HG03066 (cell line): ENCODE measurements at regions not wholly inside any gene's neighbourhood (a gene's known extent, or its start where the extent isn't known, plus 50 kb on each side); places are given as distances from the start of the nearest gene placed in this dataset.

Source experiments
- ATAC-seq: cut with Tn5 transposase; IDR thresholded peaks from one replicate; pipeline ENCODE4 v1.9.1; 2021; ENCODE audit warnings: low read depth; ENCODE audit not compliant: unreplicated experiment

DNA sequence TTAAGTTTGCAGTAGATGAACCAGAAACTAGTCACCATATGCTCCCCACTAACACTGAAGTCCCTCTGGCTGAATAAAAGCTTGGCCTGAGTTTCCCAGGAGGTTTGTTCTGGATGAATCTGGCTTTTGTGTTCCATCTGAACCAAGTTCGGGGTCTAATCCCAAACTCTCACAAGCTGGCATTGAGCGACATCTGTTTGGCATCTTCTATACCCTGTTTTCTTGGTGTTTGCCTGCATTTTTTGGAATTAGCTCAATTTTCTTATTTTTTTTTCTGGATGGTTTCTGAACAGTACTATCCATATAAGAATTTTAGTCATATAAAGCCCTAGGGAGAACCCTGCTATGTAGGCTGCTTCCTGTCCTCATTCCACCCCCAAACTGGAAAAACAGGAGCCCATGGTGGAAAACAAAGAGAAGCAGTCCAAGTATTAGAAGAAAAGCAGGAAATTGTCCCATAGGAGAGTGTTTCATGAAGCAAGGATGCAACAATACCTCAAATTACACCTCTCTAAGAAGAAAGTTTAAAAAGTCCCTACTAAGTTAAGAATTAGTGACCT, 737.1 kb downstream of the DHX35 start:
- no peak for ATAC-seq

DNA sequence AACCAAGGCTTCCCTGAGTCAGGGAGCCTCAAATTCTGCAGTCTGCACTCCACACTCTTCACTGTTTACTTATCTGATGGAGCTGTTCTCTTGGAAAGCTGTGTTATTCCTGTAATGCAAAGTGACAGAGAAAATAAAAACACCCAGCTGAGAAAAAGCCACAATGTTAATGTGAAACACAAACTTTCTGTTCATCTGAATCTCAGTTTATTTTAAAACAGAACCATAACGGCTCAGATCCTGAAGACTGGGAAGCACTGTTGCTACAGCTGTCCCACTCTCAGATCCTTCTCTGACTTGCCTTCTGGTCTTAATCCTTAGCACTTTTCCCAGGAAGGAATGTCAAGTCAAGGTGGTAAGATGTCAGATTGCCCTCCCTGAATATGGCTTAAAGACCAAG, 736.6 kb downstream of the DHX35 start:
- no peak for ATAC-seq

DNA sequence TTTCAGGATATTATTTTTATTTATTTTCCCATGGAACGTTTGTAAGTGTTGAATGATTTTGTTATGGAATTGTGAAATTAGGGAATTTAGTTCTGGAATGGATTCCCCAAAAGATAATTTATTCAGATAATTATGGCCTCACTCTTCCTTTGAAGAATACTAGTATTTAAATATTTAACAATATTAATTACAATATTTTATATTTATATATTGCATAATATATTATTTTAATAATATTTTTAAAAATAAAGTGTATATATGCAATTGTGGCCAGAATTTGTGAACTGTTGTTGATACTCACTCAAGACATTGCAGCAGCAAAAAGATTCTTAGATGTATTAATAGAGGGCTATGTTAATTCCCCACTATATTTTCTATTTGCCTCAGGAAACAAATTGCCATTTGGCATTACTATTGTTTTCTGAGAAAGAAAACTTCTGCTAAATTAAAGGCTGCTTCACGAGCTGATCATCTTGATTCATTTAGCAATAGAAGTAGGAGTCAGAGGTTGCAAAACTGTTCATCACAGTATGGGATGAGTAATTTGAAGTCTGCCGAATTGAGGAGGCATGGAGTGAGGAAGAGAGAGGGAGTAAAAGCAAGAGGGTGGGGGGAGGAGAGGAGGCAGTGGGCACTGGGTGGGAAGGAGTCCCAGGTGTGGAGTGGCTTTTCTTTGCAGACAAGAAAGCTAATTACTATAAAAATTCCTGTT, 729.2 kb downstream of the DHX35 start:
- no peak for ATAC-seq

DNA sequence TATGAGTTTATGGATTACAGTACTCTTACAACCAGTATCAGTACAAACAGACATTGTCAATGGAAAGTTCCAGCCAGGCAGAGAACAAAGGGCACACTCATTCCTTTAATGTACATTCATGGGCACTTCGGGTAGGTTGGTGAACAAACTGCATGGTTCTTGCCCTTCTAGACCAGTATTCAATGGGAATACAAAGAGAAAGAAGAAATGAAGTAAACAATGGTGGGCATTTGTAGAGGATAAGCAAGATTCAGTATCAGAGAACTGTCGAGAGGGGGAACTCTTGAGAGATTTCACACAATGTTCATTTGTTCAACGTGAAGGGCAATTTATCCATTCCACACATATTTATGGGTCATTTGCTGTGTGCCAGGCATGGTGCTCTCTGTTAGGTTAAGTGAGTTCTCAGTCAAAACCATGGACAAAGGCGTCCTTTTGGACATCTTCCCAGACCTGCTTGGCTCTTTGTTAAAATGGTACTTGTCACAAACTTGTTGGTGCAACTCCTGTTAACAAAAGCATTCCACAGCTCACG, 714.8 kb downstream of the DHX35 start:
- no peak for ATAC-seq

DNA sequence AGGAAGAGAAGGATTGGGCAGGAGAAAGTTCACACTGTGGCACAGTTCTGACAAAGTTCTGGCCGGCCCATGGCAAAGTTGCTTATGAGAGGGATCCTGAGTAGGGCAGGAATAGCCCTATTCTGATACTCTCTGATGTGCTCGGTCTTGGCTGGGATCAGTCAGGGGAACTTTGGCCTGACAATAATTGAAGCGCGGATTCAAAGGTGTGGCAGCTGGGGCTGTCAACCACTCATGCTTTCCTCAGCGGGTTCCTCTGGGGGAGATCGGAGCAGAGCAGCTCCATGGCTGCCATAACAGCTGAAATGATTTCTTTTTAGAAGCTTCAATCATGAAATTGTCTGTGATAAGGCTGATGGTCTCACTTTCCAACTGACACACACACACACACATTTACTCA, 714.1 kb downstream of the DHX35 start:
- no peak for ATAC-seq

DNA sequence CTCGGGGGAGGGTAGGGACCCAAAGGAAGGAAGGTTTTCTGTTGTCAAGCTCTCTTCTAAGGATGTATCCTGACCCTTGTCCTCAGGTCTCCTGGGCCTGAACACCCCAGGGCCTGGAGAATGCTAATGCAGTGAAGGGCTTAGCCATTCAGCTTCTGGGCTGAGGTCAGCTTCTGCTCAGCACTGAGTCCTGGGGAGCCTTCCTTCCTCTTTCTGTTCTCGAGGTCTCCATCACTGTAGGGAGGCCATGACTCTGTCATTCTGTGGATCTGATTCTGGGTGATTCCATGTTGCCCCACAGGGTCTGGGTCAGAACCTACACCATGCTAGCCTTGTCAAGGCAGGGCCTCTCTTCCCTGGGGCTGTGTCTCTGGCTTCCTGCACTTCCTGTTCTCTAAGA, 712.7 kb downstream of the DHX35 start:
- no peak for ATAC-seq

DNA sequence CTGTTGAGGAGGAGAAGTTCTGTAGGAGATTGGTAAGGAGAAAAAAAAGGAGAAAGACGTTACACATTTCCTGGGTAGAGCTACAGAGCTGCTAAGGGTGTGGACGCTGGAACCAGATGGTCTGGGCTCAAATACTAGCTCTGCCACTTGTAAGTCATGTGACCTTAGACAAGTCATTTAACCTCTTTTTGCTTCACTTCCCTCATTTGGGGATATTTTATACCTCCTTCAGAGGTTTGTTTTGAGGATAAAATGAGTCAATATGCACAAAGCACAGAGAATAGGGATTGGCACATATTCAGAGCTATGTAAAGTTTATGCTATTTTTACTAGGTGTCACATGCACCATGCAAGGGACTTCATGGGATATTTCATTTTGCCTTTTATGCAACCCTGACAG, 708.8 kb downstream of the DHX35 start:
- no peak for ATAC-seq

DNA sequence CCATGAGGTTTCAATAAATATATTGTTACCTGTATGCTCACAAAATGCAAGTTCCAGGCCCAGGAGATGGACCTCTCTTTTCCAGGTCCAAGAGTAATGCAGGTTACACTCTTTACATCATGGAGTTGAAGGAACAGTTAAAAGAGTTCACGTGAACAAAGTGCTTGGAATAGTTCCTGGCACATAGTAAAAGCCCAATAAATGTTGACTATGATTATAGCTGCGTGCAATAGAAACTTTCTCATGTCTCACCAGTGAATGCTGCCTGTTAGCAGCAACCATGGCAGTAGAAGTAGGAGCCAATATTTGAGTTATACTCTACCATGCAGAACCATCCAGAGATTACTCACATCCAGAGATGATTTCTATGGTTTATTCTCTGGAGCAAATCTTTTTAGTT, 707.5 kb downstream of the DHX35 start:
- no peak for ATAC-seq

DNA sequence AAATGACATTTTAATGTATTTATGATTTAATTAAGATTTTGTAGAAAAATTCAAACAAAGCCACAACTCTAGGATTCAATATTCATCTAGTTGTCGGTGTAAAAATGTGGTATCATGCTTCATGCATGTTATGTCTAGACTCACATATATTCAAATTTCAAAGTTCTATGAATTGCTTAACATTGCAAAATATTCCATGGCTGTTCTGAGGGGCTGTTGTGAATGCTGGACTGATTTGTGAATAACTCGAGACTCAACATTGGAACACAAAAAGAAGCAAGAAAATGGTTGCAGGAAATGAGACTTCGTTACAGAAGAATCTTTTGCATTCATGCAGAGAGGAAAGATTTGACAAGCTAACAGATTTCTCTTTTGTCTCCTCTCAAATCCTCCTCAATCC, 705.9 kb downstream of the DHX35 start:
- ATAC-seq, result no peak

DNA sequence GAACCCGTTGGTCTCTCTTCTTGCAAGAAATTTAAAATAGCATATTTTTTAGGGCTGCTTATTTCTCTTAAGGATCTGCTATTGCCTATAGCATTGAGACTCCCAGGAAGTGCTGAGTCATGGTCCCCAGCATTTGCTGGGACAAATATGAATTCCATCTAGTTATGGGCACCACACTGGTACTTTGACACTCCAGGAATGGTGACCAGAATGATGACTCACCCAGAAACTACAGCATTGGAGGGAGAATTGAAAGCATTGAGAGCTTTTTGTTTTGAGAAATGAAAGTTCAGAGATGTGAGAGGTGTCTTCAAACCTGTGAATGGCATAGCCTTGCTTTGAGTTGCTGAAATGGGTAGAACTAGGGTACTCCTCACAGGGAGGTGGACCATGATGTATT, 699.7 kb downstream of the DHX35 start:
- ATAC-seq, result no peak

DNA sequence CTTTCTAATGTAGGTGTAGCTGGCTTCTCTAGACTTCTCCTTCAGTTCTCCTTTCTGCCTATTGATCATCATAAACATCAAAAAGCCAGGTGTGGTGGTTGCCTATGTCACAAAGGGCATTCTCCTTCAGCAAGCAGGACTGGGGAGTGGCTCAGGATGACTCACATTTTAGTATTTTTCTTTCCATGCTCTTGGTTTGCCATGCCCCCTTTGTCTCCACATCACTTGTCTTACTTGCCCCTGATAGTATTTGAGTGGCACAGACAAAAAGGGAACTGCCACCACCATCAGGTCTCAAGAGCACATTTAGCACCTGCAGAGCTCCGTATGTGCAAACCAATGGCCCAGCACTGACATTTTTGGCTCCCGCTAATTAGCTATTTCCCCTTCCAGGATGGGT, 698.8 kb downstream of the DHX35 start:
- ATAC-seq, result no peak

DNA sequence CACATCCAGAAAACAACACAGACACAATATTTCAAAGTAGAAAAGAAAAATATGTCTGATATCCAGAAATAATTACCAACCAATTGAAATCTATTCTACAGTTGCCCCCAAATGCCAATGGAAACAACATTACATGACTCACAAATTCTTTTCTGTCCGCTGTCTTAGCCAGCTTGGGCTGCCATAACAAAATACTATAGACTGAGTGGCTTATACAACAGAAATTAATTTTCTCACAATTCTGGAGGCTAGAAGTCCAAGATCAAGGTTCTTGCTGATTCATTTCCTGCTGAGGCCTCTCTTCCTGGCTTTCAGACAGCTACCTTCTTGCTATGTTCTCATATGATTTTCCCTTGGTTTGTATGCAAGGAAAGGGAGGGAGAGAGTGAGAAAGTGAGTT, 698.1 kb downstream of the DHX35 start:
- no peak for ATAC-seq

DNA sequence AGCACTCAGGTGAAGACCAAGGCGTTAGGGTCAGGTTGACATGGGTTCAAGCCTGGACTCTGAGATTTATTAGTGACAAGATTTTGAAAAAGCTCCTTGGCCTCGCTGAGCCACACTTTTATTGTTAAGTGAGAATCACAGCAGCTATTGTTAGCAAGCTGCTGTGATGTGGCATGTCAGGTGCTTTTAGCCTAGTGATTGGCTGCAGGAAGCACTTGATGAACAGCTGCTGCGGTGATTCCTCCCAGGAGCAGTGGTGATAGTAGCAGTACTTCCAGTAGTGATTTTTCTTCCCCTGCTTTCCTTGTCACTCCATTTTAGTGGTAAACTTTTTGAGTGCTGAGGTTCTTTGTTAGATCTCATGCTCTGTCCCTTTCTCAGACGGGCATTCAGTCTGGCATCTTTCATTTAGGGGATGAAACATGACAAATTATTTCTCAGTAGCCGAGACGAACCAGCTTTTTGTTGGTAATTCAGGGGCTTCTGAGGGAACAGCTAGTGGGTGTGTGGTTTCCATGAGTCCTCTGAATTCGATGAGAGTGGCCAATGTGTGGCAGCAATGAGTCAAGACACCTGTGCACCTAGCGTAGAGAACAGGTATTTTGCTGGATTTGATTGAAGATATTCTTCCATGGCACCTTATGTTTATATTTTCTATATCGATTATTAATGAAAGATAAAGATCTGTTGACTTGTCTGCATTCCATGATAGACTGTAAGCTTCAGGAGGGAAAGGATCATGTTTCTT, 696.7 kb downstream of the DHX35 start:
- no peak for ATAC-seq

DNA sequence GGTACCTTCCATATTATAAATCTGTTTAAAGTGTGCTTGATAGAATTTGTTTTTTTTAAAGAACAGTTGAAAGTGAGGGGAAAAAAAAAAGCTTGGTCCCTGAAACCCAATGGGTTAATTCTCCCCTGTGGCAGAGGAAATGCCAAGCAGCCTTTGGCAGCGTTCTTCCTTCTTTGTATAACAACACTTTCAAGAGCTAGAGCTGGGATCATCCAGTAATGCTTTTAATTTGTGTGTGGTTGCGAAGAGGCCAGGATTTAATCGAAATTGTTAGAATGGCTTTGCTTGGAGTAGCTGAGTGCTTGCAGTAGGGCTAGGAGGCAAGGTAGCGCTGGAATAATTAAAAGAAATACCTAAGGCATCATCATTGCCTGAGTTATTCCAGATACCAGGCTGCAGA, 692.0 kb downstream of the DHX35 start:
- no peak for ATAC-seq

DNA sequence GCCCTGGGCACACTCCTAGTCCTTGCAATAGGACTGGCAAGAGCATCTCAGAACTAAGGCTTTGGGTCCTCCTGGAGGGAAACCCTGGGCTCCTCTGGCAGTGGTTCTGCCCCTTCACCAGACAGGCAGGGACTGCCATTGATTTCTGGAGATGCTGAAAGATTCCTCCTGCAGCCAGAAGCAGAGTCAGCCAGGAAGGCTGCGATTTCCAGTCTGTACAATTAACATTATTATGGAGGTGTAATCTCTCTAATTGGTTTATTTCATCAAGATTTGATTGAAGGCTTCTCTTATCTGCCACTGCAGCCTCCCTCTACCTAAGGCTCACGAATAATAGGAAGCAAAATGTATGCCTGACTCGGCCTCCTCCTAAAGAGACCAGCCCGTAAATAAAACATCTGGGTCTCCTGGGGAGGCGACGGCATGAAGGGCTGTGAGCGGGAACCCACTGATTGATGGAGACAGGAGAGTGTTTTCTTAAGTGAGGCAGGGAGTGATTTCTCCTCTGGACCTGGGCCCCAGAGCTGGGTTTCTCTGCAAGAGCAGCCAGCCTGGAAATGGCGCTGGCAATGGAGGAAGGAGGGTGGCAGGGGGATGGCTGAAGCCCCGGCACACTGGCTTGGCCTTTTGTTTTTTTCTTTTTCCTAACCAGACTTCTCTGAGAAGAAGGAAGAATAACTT, 689.6 kb downstream of the DHX35 start:
- ATAC-seq, result no peak

DNA sequence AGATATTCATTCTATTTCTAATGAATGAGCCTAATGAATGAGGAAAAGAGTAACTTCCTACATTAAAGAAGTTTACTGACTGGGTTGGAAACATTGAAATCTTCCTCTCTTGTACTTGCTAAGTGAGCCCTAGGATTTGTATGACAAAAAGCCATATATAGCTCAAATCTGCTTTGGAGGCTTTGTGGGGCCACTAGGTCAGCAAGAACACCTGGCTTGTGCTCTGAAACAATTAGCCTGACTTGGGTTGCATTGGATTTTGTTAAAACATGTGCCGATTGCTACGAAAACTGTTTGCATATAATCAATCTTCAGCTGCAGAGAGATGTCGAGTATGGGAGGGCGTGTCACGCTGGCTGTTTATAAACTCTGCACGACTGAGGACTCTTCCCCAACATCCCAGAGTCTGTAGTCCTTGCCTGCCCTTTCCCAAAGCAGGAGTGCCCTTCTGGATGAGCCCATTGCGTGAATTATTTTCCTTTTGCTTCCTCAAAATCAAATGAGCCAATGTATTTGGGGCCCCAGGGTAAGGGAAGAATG, 684.8 kb downstream of the DHX35 start:
- no peak for ATAC-seq

DNA sequence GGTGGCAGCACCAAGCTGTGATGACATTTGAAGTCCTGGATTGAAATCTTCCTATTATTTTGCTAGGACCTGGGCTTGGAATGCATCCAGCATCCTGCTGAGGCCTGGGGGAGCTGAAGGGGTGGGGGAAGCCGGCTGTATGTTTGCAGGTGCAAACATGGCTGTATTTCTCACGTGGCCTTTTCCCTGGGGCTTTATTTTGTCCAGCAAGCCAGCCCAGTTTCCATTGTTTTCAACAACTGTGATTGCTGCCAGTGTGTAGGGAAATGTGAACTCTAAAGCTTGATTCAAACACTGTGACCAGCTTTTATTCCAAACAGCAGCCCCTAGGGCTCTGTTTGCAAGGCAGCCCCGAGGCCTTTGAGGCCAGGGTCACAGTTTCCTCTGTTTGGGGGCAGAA, 683.0 kb downstream of the DHX35 start:
- no peak for ATAC-seq

DNA sequence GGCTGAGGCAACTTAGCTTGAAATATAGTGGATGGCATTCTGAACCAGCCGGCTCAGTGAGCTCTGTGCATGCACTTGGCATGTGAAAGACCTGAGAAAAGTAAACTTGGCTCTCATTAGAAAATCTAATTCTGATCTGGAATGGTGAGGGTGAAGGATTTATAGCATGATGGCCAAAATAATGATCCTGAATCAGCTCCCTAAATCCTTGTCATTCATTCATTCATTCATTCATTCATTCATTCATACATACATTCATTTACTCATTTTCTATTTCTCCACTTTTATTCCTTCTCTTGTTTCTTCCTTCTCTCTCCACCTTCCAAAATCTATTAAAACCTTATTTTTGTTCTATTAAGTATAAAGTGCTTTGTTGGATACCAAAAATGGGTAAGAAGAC, 681.1 kb downstream of the DHX35 start:
- no peak for ATAC-seq

DNA sequence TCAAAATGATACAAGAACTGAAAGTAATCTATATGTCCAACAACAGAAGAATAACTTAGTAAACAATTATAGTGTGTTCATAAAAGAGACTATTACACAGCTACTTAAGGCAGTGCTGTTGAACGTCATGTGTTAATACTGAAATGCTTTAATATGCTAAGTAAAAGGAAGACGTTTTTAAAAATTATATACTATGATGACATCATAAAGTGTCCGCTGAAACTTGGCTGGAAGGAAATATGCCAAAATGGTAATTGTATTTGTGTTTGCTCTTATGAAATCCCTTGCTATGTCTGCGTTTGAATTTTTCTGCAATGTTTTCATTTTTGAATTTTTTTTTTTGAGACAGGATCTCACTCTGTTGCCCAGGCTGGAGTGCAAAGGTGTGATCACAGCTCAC, 679.3 kb downstream of the DHX35 start:
- ATAC-seq, result no peak

DNA sequence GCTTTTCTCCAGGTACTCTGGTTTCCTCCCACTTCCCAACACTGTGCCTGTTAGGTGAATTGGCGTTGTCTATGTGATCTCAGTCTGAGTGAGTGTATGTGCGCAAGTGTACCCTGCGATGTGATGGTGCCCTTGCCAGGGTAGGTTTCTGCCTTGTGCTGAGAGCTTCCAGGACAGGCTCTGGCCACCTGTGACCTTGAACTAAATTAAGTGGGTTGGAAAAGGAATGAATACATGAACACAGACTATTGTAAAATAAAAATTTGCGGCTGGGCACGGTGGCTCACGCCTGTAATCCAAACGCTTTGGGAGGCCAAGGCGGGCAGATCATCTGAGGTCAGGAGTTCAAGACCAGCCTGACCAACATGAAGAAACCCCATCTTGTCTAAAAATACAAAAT, 678.0 kb downstream of the DHX35 start:
- ATAC-seq, result no peak

DNA sequence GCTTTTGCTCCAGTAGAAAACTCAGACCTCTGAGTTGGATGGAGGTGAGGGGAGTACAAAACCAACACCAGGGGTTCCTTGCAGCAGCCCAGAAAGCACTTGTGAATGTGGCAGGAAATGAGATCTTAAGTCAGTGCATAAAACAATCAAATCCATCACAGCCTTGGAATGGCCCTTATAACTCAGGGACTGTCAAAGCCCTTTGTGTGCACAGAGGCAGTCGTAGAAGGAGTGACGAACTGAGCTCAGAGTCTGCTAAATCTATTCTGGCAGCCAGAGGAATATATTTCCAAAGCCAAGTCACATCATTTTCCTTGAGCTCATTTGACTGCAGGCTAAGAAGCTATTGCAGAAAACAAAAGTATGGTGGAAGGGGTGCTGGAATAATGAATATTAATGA, 676.6 kb downstream of the DHX35 start:
- ATAC-seq, result no peak
